ENCODE measurements at regions not wholly inside any gene's neighbourhood (a gene's known extent, or its start where the extent isn't known, plus 50 kb on each side); places are given as distances from the start of the nearest gene placed in this dataset.

GRCh38 chr1:232385221-232385620 lies 244.7 kb downstream of the SIPA1L2 start:
- TF ChIP-seq CTCF (IDR thresholded peaks at IDR 0.05 in 8 of 11, conservative IDR thresholded peaks at IDR 0.05 in 3 of 11): no peak
- peak in 1 of 3 donors; percentile 22 for TF ChIP-seq POLR2AphosphoS5 (IDR thresholded peaks at IDR 0.05)
- TF ChIP-seq POLR2A (IDR thresholded peaks at IDR 0.05): no peak
